Mesothelial cell of epicardium (in vitro differentiated cells): ENCODE measurements at regions not wholly inside any gene's neighbourhood (a gene's known extent, or its start where the extent isn't known, plus 50 kb on each side); places are given as distances from the start of the nearest gene placed in this dataset.

Source experiments
- DNase-seq, 2 experiments: peaks; one replicate each; pipeline ENCODE4 v3.0.0; 2021; ENCODE audit warnings: low spot score in 2 of 2; ENCODE audit not compliant: unreplicated experiment in 2 of 2
- H3K27ac Mint-ChIP-seq: 2 replicates; pipeline ENCODE4 v1.8.0; 2021; ENCODE audit warnings: mixed read lengths
- H3K27me3 Mint-ChIP-seq: 2 replicates; pipeline ENCODE4 v1.8.0; 2021; ENCODE audit warnings: low read depth, mixed read lengths
- H3K36me3 Mint-ChIP-seq: 2 replicates; pipeline ENCODE4 v1.8.0; 2021; ENCODE audit warnings: mixed read lengths
- H3K4me1 Mint-ChIP-seq: 2 replicates; pipeline ENCODE4 v1.8.0; 2021; ENCODE audit warnings: mixed read lengths
- H3K4me3 Mint-ChIP-seq: 2 replicates; pipeline ENCODE4 v1.8.0; 2021; ENCODE audit warnings: mild to moderate bottlenecking, moderate library complexity, mixed read lengths
- H3K9me3 Mint-ChIP-seq: 2 replicates; pipeline ENCODE4 v1.8.0; 2021; ENCODE audit warnings: mixed read lengths
- TF ChIP-seq, protein P1 (sequence below): fragments of 200-600 bp; sonication (generic); IDR thresholded peaks from one replicate; pipeline ENCODE4 v1.5.0; 2021; ENCODE audit warnings: antibody characterized with exemption; ENCODE audit not compliant: unreplicated experiment

DNA sequence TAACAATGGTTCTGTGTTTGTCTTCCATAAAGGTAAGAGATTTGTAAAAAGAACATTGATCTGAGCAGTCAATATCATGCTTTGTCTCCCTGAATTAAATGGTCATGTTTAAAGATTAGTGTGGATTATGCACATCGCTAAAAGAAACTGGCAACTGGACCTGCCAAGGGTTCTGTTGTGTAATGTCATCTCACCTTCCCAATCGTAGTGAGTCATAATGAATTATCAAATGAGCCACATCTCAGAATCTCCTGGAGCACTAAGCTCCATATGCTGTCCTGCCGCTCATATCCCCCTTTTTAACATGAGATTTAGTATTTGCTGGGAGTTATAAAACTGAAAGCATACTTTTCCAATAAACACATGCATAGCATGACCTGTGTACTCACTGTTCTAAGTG is 187.0 kb upstream of the OPRM1 start:
- H3K9me3 Mint-ChIP-seq = peaks cover 3% of the 10 kb centered on the region
- H3K4me3 Mint-ChIP-seq = no peak overlapping the region
- TF ChIP-seq, protein P1, sequence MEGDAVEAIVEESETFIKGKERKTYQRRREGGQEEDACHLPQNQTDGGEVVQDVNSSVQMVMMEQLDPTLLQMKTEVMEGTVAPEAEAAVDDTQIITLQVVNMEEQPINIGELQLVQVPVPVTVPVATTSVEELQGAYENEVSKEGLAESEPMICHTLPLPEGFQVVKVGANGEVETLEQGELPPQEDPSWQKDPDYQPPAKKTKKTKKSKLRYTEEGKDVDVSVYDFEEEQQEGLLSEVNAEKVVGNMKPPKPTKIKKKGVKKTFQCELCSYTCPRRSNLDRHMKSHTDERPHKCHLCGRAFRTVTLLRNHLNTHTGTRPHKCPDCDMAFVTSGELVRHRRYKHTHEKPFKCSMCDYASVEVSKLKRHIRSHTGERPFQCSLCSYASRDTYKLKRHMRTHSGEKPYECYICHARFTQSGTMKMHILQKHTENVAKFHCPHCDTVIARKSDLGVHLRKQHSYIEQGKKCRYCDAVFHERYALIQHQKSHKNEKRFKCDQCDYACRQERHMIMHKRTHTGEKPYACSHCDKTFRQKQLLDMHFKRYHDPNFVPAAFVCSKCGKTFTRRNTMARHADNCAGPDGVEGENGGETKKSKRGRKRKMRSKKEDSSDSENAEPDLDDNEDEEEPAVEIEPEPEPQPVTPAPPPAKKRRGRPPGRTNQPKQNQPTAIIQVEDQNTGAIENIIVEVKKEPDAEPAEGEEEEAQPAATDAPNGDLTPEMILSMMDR = no peak
- H3K36me3 Mint-ChIP-seq = no peaks in the 10 kb centered on the region
- H3K27me3 Mint-ChIP-seq = no peaks in the 10 kb centered on the region
- no peak for DNase-seq
- no peak overlapping the region for H3K27ac Mint-ChIP-seq
- H3K4me1 Mint-ChIP-seq = no peaks in the 10 kb centered on the region

DNA sequence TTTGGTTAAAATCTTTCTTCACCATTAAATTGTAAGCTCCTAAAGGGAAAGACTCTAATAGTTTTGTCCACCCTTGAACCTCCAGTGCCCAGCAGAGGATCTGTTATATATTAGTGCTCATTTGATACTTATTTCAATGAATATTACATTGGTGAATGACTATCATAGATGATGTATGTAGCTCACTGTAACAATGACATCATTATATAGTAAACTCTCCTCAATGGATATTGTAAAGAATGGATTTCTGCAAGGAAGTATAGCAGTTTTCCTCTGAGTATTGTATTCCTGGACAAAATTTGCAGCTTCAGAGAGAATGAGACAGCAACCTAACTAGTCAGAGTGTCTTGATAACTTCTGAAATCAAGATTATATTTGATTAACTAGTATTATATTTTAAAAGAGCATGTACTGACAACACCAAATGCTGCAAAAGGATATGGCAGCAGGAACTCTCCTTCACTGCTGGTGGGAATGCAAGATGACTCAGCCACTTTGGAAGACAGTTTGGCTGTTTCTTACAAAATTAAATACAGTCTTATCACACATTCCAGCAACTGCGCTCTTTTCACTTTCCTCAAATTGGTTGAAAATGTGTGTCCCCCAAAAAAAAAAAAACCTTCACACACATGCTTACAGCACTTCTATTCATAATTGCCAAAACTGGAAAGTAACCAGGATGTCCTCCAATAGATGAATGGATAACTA is 189.8 kb upstream of the OPRM1 start:
- Mint-ChIP-seq H3K4me1 (no peaks in the 10 kb centered on the region), H3K9me3 (peaks cover 3% of the 10 kb centered on the region), H3K27me3 (no peaks in the 10 kb centered on the region), H3K36me3 (no peaks in the 10 kb centered on the region), H3K4me3 (no peak overlapping the region), H3K27ac (no peak overlapping the region)
- no peak for DNase-seq
- TF ChIP-seq, protein P1 = no peak

DNA sequence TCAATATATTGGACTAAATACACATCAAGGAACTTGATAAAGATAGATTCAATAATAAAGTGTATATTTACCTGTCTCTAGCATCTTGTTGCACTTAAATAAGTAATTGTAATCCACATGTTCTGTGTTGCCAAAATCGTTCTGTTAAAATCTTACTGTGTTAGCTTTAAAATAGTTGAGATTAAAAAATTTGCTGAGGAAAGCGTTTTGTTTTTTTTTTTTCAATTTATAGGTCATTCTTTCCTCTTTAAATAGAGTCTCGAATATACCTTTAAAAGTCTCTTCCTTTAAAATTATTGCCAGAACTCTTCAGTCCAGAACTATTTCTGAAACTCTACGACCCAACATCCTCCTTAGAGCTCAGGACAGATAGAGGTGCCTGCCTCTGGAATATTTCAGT is 195.6 kb upstream of the OPRM1 start:
- H3K4me1 Mint-ChIP-seq = peaks cover 16% of the 10 kb centered on the region
- no peak for DNase-seq
- TF ChIP-seq, protein P1 = no peak

DNA sequence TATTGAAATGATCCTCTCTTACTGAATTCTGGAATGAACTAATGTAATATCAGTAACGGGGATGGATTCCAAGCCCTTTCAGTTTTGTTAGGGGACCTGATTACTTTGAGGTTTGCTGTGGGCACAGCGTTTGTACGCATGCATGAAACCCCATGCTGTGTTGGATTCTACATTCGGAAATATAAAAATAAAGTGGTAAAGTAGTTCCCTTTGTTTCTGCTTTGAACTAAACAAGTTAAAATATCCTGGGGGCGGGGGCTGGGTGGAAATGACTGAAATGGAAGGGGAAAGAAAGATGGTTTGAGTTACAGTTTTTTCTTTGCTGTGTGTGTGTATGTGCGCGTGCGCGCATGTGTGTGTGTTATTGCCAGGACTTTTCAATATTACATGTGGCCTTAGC is 196.5 kb upstream of the OPRM1 start:
- no peak overlapping the region for H3K27ac Mint-ChIP-seq
- H3K4me1 Mint-ChIP-seq = peaks cover 16% of the 10 kb centered on the region

More for the DNA sequence above, 195.6 kb upstream of the OPRM1 start:
- no peaks in the 10 kb centered on the region for H3K36me3 Mint-ChIP-seq
- no peak overlapping the region for H3K4me3 Mint-ChIP-seq
- no peaks in the 10 kb centered on the region for H3K9me3 Mint-ChIP-seq
- H3K27me3 Mint-ChIP-seq = no peaks in the 10 kb centered on the region
- no peak overlapping the region for H3K27ac Mint-ChIP-seq

DNA sequence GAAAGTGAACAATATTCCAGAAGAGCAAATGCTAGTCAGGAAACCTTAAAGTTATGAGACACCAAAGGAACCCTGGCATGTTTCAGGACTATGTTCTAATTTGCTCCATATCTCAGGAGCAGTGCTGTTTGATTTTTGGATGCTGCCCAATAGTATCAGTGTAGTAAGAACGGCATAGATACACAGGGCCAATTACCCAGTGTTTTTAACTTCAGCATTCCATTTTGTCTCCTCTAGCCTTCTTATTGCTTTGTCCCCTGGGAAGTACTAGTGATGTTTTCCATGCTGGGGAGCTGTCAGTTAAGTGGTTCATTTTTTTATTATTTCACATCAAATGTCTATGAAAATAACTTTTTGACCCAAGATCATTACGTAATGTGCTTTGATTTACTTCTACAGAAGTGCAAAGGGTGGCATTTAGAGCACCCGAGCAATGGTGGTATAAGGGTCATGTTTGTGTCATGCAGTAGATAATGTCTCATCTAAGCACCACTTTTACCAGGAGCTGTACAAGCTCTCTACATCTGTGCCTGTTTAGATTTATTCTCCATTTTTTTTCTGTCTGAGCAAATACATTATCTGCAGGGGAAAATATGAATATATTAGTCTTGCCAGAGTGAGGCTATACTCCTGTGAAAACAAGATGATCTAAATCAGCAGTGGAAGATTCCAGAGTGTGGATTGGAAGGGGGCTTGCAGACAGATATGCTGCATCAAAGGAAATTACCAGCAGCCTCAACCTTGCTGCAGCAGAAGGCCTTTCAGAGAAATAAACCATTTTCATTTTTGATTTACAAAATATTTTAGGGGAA is 198.8 kb upstream of the OPRM1 start:
- Mint-ChIP-seq H3K9me3 (no peaks in the 10 kb centered on the region), H3K4me1 (peaks cover 23% of the 10 kb centered on the region), H3K4me3 (no peak overlapping the region), H3K36me3 (no peaks in the 10 kb centered on the region), H3K27me3 (no peaks in the 10 kb centered on the region), H3K27ac (peak overlapping the region; percentile 62)
- DNase-seq = no peak
- TF ChIP-seq, protein P1 = no peak

More for the DNA sequence above, 196.5 kb upstream of the OPRM1 start:
- H3K27me3 Mint-ChIP-seq = no peaks in the 10 kb centered on the region
- TF ChIP-seq, protein P1 = no peak
- H3K9me3 Mint-ChIP-seq = no peaks in the 10 kb centered on the region
- DNase-seq = no peak
- H3K4me3 Mint-ChIP-seq = no peak overlapping the region
- H3K36me3 Mint-ChIP-seq = no peaks in the 10 kb centered on the region
